Immature natural killer cell (primary cell): ENCODE measurements at regions not wholly inside any gene's neighbourhood (a gene's known extent, or its start where the extent isn't known, plus 50 kb on each side); places are given as distances from the start of the nearest gene placed in this dataset.

ENCODE experiments used
- DNase-seq, 3 donors: peaks; one replicate each; pipeline ENCODE4 v3.0.0; 2022; ENCODE audit warnings: mixed read lengths in 1 of 3
- H3K27ac Mint-ChIP-seq, 6 donors: one replicate each; pipeline ENCODE4 v1.8.0; 2020; ENCODE audit warnings: mixed read lengths in 6 of 6, mild to moderate bottlenecking in 5 of 6, inconsistent platforms in 4 of 6, moderate library complexity in 3 of 6
- H3K27me3 Mint-ChIP-seq, 3 donors: one replicate each; pipeline ENCODE4 v1.8.0; 2020 to 2021; ENCODE audit warnings: low read depth in 3 of 3, mild to moderate bottlenecking in 3 of 3, mixed read lengths in 3 of 3, moderate library complexity in 3 of 3, inconsistent platforms in 1 of 3
- H3K36me3 Mint-ChIP-seq, 3 donors: one replicate each; pipeline ENCODE4 v1.8.0; 2020; ENCODE audit warnings: mixed read lengths in 3 of 3, inconsistent platforms in 2 of 3, mild to moderate bottlenecking in 2 of 3
- H3K4me1 Mint-ChIP-seq, 2 donors: one replicate each; pipeline ENCODE4 v1.8.0; 2020; ENCODE audit warnings: inconsistent platforms in 2 of 2, mild to moderate bottlenecking in 2 of 2, mixed read lengths in 2 of 2, moderate library complexity in 1 of 2
- H3K4me3 Mint-ChIP-seq, 5 donors: one replicate each; pipeline ENCODE4 v1.8.0; 2020; ENCODE audit warnings: mild to moderate bottlenecking in 5 of 5, mixed read lengths in 5 of 5, inconsistent platforms in 3 of 5, moderate library complexity in 3 of 5
- H3K9me3 Mint-ChIP-seq, 6 donors: one replicate each; pipeline ENCODE4 v1.8.0; 2020; ENCODE audit warnings: mild to moderate bottlenecking in 6 of 6, mixed read lengths in 6 of 6, inconsistent platforms in 4 of 6, moderate library complexity in 3 of 6

GRCh38 chr15:93332168-93332553, 243.2 kb upstream of the RGMA start:
- no peak overlapping the region for H3K27ac Mint-ChIP-seq
- no peak overlapping the region for H3K4me3 Mint-ChIP-seq
- H3K4me1 Mint-ChIP-seq: no peaks in the 10 kb centered on the region
- H3K9me3 Mint-ChIP-seq: no peaks in the 10 kb centered on the region
- DNase-seq: no peak
- H3K27me3 Mint-ChIP-seq: peaks cover 7 to 12% (median 8%) of the 10 kb centered on the region in 3 donors
- H3K36me3 Mint-ChIP-seq: no peaks in the 10 kb centered on the region

- no peak overlapping the region for H3K27ac Mint-ChIP-seq
- no peaks in the 10 kb centered on the region for H3K4me1 Mint-ChIP-seq
- no peak overlapping the region for H3K4me3 Mint-ChIP-seq
- H3K27me3 Mint-ChIP-seq: peaks cover 7 to 15% (median 8%) of the 10 kb centered on the region in 3 donors
- H3K36me3 Mint-ChIP-seq: no peaks in the 10 kb centered on the region
- DNase-seq: no peak
- no peaks in the 10 kb centered on the region for H3K9me3 Mint-ChIP-seq
These were observed 242.6 kb upstream of the RGMA start for GRCh38 chr15:93331545-93332167.

GRCh38 chr15:93330912-93331544, 242.0 kb upstream of the RGMA start:
- peaks cover 7 to 11% (median 8%) of the 10 kb centered on the region in 3 donors for H3K27me3 Mint-ChIP-seq
- H3K4me1 Mint-ChIP-seq: no peaks in the 10 kb centered on the region
- no peak overlapping the region for H3K27ac Mint-ChIP-seq
- no peaks in the 10 kb centered on the region for H3K9me3 Mint-ChIP-seq
- no peak overlapping the region for H3K4me3 Mint-ChIP-seq
- no peaks in the 10 kb centered on the region for H3K36me3 Mint-ChIP-seq
- DNase-seq: no peak

- H3K4me1 Mint-ChIP-seq: no peaks in the 10 kb centered on the region
- H3K9me3 Mint-ChIP-seq: no peaks in the 10 kb centered on the region
- H3K36me3 Mint-ChIP-seq: no peaks in the 10 kb centered on the region
- no peak for DNase-seq
- H3K27me3 Mint-ChIP-seq: peaks cover 7 to 11% (median 9%) of the 10 kb centered on the region in 3 donors
- no peak overlapping the region for H3K4me3 Mint-ChIP-seq
- H3K27ac Mint-ChIP-seq: no peak overlapping the region
These were observed 238.4 kb upstream of the RGMA start for GRCh38 chr15:93327364-93327763.

- Mint-ChIP-seq H3K4me1 (no peaks in the 10 kb centered on the region), H3K27ac (no peak overlapping the region), H3K9me3 (no peaks in the 10 kb centered on the region), H3K36me3 (no peaks in the 10 kb centered on the region), H3K27me3 (peaks cover 2 to 12% (median 7%) of the 10 kb centered on the region in 3 donors), H3K4me3 (no peak overlapping the region)
- no peak for DNase-seq
These were observed 235.4 kb upstream of the RGMA start for GRCh38 chr15:93324186-93324975.

- peaks cover 2 to 13% (median 4%) of the 10 kb centered on the region in 3 donors for H3K27me3 Mint-ChIP-seq
- H3K27ac Mint-ChIP-seq: no peak overlapping the region
- H3K4me3 Mint-ChIP-seq: no peak overlapping the region
- DNase-seq: no peak
- H3K4me1 Mint-ChIP-seq: no peaks in the 10 kb centered on the region
- no peaks in the 10 kb centered on the region for H3K36me3 Mint-ChIP-seq
- H3K9me3 Mint-ChIP-seq: no peaks in the 10 kb centered on the region
These were observed 232.9 kb upstream of the RGMA start for GRCh38 chr15:93321881-93322282.

- H3K4me3 Mint-ChIP-seq: no peak overlapping the region
- H3K4me1 Mint-ChIP-seq: no peaks in the 10 kb centered on the region
- no peak for DNase-seq
- H3K27me3 Mint-ChIP-seq: peaks cover 2 to 13% (median 6%) of the 10 kb centered on the region in 3 donors
- no peak overlapping the region for H3K27ac Mint-ChIP-seq
- H3K9me3 Mint-ChIP-seq: no peaks in the 10 kb centered on the region
- no peaks in the 10 kb centered on the region for H3K36me3 Mint-ChIP-seq
These were observed 230.3 kb upstream of the RGMA start for GRCh38 chr15:93319121-93319814.

GRCh38 chr15:93317772-93318171, 228.8 kb upstream of the RGMA start:
- no peak for DNase-seq
- Mint-ChIP-seq H3K36me3 (no peaks in the 10 kb centered on the region), H3K27me3 (peaks cover 2 to 14% (median 6%) of the 10 kb centered on the region in 3 donors), H3K9me3 (no peaks in the 10 kb centered on the region), H3K4me1 (no peaks in the 10 kb centered on the region), H3K4me3 (no peak overlapping the region), H3K27ac (no peak overlapping the region)

- H3K4me3 Mint-ChIP-seq: no peak overlapping the region
- peaks cover 2 to 12% (median 5%) of the 10 kb centered on the region in 3 donors for H3K27me3 Mint-ChIP-seq
- no peaks in the 10 kb centered on the region for H3K4me1 Mint-ChIP-seq
- H3K9me3 Mint-ChIP-seq: no peaks in the 10 kb centered on the region
- no peak for DNase-seq
- H3K27ac Mint-ChIP-seq: no peak overlapping the region
- no peaks in the 10 kb centered on the region for H3K36me3 Mint-ChIP-seq
These were observed 225.2 kb upstream of the RGMA start for GRCh38 chr15:93314245-93314644.

GRCh38 chr15:93312891-93313486, 224.0 kb upstream of the RGMA start:
- no peak for DNase-seq
- H3K4me1 Mint-ChIP-seq: no peaks in the 10 kb centered on the region
- H3K27me3 Mint-ChIP-seq: peaks cover 5 to 11% (median 7%) of the 10 kb centered on the region in 3 donors
- H3K4me3 Mint-ChIP-seq: no peak overlapping the region
- no peak overlapping the region for H3K27ac Mint-ChIP-seq
- no peaks in the 10 kb centered on the region for H3K9me3 Mint-ChIP-seq
- no peaks in the 10 kb centered on the region for H3K36me3 Mint-ChIP-seq

- peaks cover 5 to 6% (median 6%) of the 10 kb centered on the region in 3 donors for H3K27me3 Mint-ChIP-seq
- no peaks in the 10 kb centered on the region for H3K9me3 Mint-ChIP-seq
- no peak overlapping the region for H3K27ac Mint-ChIP-seq
- no peak overlapping the region for H3K4me3 Mint-ChIP-seq
- no peaks in the 10 kb centered on the region for H3K36me3 Mint-ChIP-seq
- DNase-seq: no peak
- no peaks in the 10 kb centered on the region for H3K4me1 Mint-ChIP-seq
These were observed 222.6 kb upstream of the RGMA start for GRCh38 chr15:93311620-93312019.

GRCh38 chr15:93308026-93308690, 219.1 kb upstream of the RGMA start:
- no peak overlapping the region for H3K4me3 Mint-ChIP-seq
- H3K27me3 Mint-ChIP-seq: peaks cover 4 to 5% (median 4%) of the 10 kb centered on the region in 3 donors
- no peaks in the 10 kb centered on the region for H3K4me1 Mint-ChIP-seq
- no peaks in the 10 kb centered on the region for H3K36me3 Mint-ChIP-seq
- DNase-seq: no peak
- H3K27ac Mint-ChIP-seq: no peak overlapping the region
- H3K9me3 Mint-ChIP-seq: no peaks in the 10 kb centered on the region

GRCh38 chr15:93307513-93307912, 218.5 kb upstream of the RGMA start:
- Mint-ChIP-seq H3K27me3 (peaks cover 4 to 5% (median 4%) of the 10 kb centered on the region in 3 donors), H3K4me1 (no peaks in the 10 kb centered on the region), H3K9me3 (no peaks in the 10 kb centered on the region), H3K27ac (no peak overlapping the region), H3K36me3 (no peaks in the 10 kb centered on the region), H3K4me3 (no peak overlapping the region)
- no peak for DNase-seq
